ENCODE measurements at regions not wholly inside any gene's neighbourhood (a gene's known extent, or its start where the extent isn't known, plus 50 kb on each side); places are given as distances from the start of the nearest gene placed in this dataset.

DNA sequence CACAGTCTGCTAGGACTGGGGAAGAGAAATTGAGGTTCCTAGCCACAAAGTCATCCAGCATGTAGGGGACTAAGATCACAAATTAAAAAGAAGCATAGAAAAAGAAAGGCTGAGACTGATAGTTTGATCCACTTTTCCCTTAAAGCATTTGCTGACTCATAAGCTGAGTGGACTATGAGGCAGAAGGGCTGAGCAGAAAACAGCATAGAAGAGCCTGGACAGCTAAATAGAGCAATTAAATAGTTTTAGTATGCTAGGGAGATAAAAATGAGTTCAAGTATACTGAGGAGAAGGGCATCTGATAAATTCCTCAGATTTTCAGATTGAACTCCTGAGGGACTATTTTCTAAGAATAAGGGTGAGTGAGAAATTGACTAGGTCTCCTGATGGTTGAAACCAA is 155.9 kb upstream of the EGR2 start:
- Histone ChIP-seq H3K9me3 (ENCODE audit: severe bottlenecking) (no peaks in the 10 kb centered on the region), H3K36me3 (no peaks in the 10 kb centered on the region), H3K4me3 (ENCODE audit: low read depth, low read length) (no peak overlapping the region), H3K27ac (no peak overlapping the region), H3K27me3 (ENCODE audit: insufficient read depth, low read depth, severe bottlenecking) (peaks cover 23% of the 10 kb centered on the region)
- DNase-seq: no peak
- TF ChIP-seq, protein P1, sequence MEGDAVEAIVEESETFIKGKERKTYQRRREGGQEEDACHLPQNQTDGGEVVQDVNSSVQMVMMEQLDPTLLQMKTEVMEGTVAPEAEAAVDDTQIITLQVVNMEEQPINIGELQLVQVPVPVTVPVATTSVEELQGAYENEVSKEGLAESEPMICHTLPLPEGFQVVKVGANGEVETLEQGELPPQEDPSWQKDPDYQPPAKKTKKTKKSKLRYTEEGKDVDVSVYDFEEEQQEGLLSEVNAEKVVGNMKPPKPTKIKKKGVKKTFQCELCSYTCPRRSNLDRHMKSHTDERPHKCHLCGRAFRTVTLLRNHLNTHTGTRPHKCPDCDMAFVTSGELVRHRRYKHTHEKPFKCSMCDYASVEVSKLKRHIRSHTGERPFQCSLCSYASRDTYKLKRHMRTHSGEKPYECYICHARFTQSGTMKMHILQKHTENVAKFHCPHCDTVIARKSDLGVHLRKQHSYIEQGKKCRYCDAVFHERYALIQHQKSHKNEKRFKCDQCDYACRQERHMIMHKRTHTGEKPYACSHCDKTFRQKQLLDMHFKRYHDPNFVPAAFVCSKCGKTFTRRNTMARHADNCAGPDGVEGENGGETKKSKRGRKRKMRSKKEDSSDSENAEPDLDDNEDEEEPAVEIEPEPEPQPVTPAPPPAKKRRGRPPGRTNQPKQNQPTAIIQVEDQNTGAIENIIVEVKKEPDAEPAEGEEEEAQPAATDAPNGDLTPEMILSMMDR (IDR thresholded peaks at IDR 0.05; ENCODE audit: low read depth, low read length): no peak

DNA sequence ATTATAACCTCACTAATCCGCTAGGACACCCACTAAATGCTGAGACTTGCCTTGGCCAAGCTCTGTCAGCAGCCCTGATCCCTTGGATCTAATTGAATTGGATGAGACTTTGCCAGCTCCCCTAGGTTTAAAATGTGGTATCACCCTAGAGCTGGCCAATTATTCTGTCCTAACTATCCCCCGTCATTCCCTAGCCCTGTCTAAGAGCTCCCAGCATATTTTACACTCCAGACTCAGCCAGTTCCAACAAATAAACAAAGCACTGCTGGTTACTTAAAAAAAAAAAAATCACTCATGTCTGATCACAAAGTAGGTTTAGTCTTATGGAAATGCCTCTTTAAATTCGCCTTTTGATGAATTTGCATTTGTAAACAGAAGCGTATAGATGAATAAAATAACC is 147.9 kb upstream of the EGR2 start:
- DNase-seq: no peak
- TF ChIP-seq, protein P1 (IDR thresholded peaks at IDR 0.05; ENCODE audit: low read depth, low read length): no peak
- Histone ChIP-seq H3K36me3 (no peaks in the 10 kb centered on the region), H3K9me3 (ENCODE audit: severe bottlenecking) (no peaks in the 10 kb centered on the region), H3K27me3 (ENCODE audit: insufficient read depth, low read depth, severe bottlenecking) (peaks cover 39% of the 10 kb centered on the region), H3K27ac (no peak overlapping the region), H3K4me3 (ENCODE audit: low read depth, low read length) (no peak overlapping the region)

DNA sequence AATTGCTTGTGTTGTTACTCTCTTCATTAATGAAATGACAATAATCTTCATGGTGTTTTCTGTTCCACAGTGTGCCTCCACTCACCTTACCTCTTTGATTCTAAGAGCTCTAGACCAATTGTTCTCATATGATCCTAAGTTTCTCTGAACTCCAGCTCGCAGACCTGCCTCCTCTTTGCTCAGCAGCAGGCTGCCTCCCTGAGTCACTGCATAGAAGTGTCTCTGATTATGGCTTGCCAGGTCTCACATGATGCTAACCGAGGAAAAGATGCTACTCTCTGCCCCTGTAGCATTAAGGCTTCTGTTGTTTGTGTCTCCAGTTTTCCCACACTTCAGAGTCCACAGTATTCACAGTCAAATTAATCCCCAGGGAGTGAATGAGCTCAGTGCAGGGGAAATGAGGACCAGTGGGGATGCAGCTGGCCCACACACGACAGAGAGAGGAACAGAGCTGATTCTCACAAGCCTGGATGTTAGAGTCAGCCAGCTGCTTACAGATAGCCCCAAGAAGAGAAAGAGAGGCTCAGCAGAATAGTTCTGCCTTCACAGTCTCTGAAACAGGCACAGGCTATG is 145.9 kb upstream of the EGR2 start:
- Histone ChIP-seq H3K27me3 (ENCODE audit: insufficient read depth, low read depth, severe bottlenecking) (peaks cover 47% of the 10 kb centered on the region), H3K27ac (no peak overlapping the region), H3K36me3 (no peaks in the 10 kb centered on the region), H3K9me3 (ENCODE audit: severe bottlenecking) (no peaks in the 10 kb centered on the region), H3K4me3 (ENCODE audit: low read depth, low read length) (no peak overlapping the region)
- no peak for DNase-seq
- TF ChIP-seq, protein P1 (IDR thresholded peaks at IDR 0.05; ENCODE audit: low read depth, low read length): no peak

DNA sequence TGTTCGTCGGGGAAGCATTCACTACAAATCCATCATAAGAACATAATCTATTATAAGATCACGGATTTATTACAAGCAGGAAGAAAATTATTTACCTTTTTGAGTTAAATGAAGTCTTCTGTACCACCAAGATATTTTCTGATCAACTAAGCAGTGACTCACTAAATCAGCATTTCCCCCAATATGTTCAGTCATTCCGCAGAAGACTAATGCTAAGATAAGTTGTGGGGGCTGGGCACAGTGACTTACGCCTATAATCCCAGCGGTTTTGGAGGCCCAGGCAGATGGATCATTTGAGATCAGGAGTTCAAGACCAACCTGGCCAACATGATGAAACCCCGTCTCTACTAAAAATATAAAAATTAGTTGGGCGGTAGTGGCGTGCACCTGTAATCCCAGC is 144.2 kb upstream of the EGR2 start:
- TF ChIP-seq, protein P1 (IDR thresholded peaks at IDR 0.05; ENCODE audit: low read depth, low read length): no peak
- Histone ChIP-seq H3K27ac (no peak overlapping the region), H3K27me3 (ENCODE audit: insufficient read depth, low read depth, severe bottlenecking) (peaks cover 43% of the 10 kb centered on the region), H3K4me3 (ENCODE audit: low read depth, low read length) (no peak overlapping the region), H3K9me3 (ENCODE audit: severe bottlenecking) (no peaks in the 10 kb centered on the region), H3K36me3 (no peaks in the 10 kb centered on the region)
- DNase-seq: no peak

DNA sequence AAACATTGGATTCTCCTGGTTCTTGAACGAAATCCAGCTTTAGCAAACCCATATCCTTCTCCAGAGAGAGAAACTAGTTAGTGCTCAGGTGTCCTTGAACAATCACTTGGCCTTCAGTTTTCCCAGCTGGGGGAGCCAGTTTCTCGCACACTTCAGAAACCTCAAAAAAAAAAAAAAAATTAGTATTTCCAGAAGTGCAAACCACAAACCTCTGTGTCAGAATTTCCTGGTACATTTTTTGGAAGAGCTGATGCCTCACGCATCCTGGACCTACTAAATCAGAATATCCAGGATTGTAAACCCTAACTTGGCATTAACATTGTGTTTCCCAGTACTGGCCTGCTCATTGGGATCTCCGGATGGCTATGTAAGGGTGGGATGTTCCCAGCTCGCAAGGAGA is 143.4 kb upstream of the EGR2 start:
- H3K27me3 ChIP-seq (ENCODE audit: insufficient read depth, low read depth, severe bottlenecking): peaks cover 42% of the 10 kb centered on the region
- no peaks in the 10 kb centered on the region for H3K9me3 ChIP-seq (ENCODE audit: severe bottlenecking)
- no peak for DNase-seq
- no peak overlapping the region for H3K4me3 ChIP-seq (ENCODE audit: low read depth, low read length)
- TF ChIP-seq, protein P1 (IDR thresholded peaks at IDR 0.05; ENCODE audit: low read depth, low read length): no peak
- no peak overlapping the region for H3K27ac ChIP-seq
- no peaks in the 10 kb centered on the region for H3K36me3 ChIP-seq

DNA sequence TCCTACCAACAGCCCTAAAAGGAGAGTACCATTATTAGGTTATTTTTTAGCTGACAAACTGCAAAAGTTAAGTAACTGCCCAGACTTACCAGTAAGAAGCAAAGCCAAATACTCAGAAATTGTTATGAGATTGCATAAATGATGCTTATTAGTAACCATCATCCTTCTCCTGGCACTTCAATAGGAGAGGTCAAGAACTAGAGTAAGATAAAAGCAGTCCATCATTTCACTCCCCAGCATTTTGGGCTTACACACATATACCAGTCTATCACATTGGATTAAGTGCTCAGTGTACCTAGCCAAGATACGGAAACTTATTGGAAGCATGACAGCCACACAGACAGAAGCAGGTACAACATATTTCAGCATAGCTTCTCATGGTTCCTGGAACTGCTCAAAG is 142.8 kb upstream of the EGR2 start:
- H3K36me3 ChIP-seq: no peaks in the 10 kb centered on the region
- TF ChIP-seq, protein P1 (IDR thresholded peaks at IDR 0.05; ENCODE audit: low read depth, low read length): no peak
- H3K9me3 ChIP-seq (ENCODE audit: severe bottlenecking): no peaks in the 10 kb centered on the region
- DNase-seq: no peak
- no peak overlapping the region for H3K27ac ChIP-seq
- H3K4me3 ChIP-seq (ENCODE audit: low read depth, low read length): no peak overlapping the region
- peaks cover 36% of the 10 kb centered on the region for H3K27me3 ChIP-seq (ENCODE audit: insufficient read depth, low read depth, severe bottlenecking)

Measured in WERI-Rb-1 (cell line).